LNCaP clone FGC (cell line): ENCODE measurements at regions not wholly inside any gene's neighbourhood (a gene's known extent, or its start where the extent isn't known, plus 50 kb on each side); places are given as distances from the start of the nearest gene placed in this dataset.

Experiments
- DNase-seq: peaks from one replicate; pipeline ENCODE4 v3.0.0-alpha.2; 2011; ENCODE audit warnings: low read depth
- H3K4me3 ChIP-seq: 2 replicates; pipeline ENCODE4 v1.5.1; 2011; ENCODE audit warnings: mild to moderate bottlenecking, low read depth, low read length, control low read depth
- CTCF ChIP-seq: IDR thresholded peaks from 2 replicates; pipeline ENCODE4 v1.5.1; 2012; ENCODE audit warnings: mild to moderate bottlenecking; ENCODE audit not compliant: control insufficient read depth, insufficient read depth; ENCODE audit errors: extremely low read depth

- TF ChIP-seq CTCF: no peak
- H3K4me3 ChIP-seq: no peak overlapping the region
- no peak for DNase-seq
These were observed 73.3 kb downstream of the MRPL14 start for GRCh38 chr6:44053760-44054556.

GRCh38 chr6:44053106-44053756, 74.0 kb downstream of the MRPL14 start:
- no peak overlapping the region for H3K4me3 ChIP-seq
- no peak for TF ChIP-seq CTCF
- DNase-seq: no peak

GRCh38 chr6:44052419-44053023, 74.7 kb downstream of the MRPL14 start:
- no peak overlapping the region for H3K4me3 ChIP-seq
- no peak for TF ChIP-seq CTCF
- no peak for DNase-seq

GRCh38 chr6:44051515-44051914, 75.7 kb downstream of the MRPL14 start:
- no peak for DNase-seq
- no peak for TF ChIP-seq CTCF
- H3K4me3 ChIP-seq: no peak overlapping the region

- no peak overlapping the region for H3K4me3 ChIP-seq
- no peak for DNase-seq
- TF ChIP-seq CTCF: no peak
These were observed 76.3 kb downstream of the MRPL14 start for GRCh38 chr6:44050872-44051505.

- TF ChIP-seq CTCF: no peak
- no peak overlapping the region for H3K4me3 ChIP-seq
- DNase-seq: no peak
These were observed 77.0 kb downstream of the MRPL14 start for GRCh38 chr6:44049989-44050871.
